Uterus (tissue), 2 donors: ENCODE measurements at regions not wholly inside any gene's neighbourhood (a gene's known extent, or its start where the extent isn't known, plus 50 kb on each side); places are given as distances from the start of the nearest gene placed in this dataset.

ENCODE experiments used
- CTCF ChIP-seq, 4 experiments: fragments of 200-600 bp in 2 of 4; fragments of 450-650 bp in 2 of 4; sonication (generic) in 2 of 4; IDR thresholded peaks; one replicate each; pipeline ENCODE4 v1.5.1; 2016 to 2019; ENCODE audit warnings: antibody characterized with exemption in 4 of 4, mild to moderate bottlenecking in 2 of 4, moderate library complexity in 1 of 4
- POLR2A ChIP-seq, 2 donors: fragments of 450-650 bp; IDR thresholded peaks; one replicate each; pipeline ENCODE4 v1.6.1; 2016; ENCODE audit warnings: antibody characterized with exemption in 2 of 2, mild to moderate bottlenecking in 1 of 2, moderate library complexity in 1 of 2

GRCh38 chr6:104095661-104096416, 763.9 kb downstream of the HACE1 start:
- TF ChIP-seq POLR2A (IDR thresholded peaks at IDR 0.05) (no peak), CTCF (IDR thresholded peaks at IDR 0.05) (no peak)
